HepG2 (cell line): ENCODE measurements at regions not wholly inside any gene's neighbourhood (a gene's known extent, or its start where the extent isn't known, plus 50 kb on each side); places are given as distances from the start of the nearest gene placed in this dataset.

Experiments
- ATAC-seq: fragments of 200-7000 bp; cut with Tn5 transposase; 3 replicates; pipeline ENCODE4 v1.9.1; 2020; ENCODE audit warnings: mild to moderate bottlenecking, moderate library complexity
- BruUV-seq: library from RNA; stranded (reverse); fragments of 400-500 nt; replicated peaks from 2 replicates; lab custom pipeline; 2021; lab: Mats Ljungman, UMichigan
- CTCF ChIA-PET: fragments of 300-600 bp; formaldehyde crosslinking; extraction: SDS; loops from one replicate; lab custom pipeline; 2021; ENCODE audit warnings: low total read pairs, inconsistent platforms, low intra/inter-chr PET ratio; lab: Yijun Ruan, JAX
- POLR2A ChIA-PET: fragments of 350-600 bp; sonication (Branson Sonifier 250); formaldehyde crosslinking; loops from one replicate; lab custom pipeline; 2020; ENCODE audit warnings: antibody characterized with exemption, inconsistent platforms; lab: Yijun Ruan, JAX
- DNase-seq: peaks from one replicate; pipeline ENCODE4 v3.0.0-alpha.2; 2015; ENCODE audit warnings: low spot score
- FAIRE-seq: peaks from 3 replicates; lab custom pipeline; 2011; peaks lifted over from hg19 to GRCh38; lab: Jason Lieb, UNC
- H2AFZ ChIP-seq: one replicate; pipeline ENCODE4 v1.6.1; 2011; ENCODE audit warnings: low read length, inconsistent platforms
- H3K27ac ChIP-seq: fragments of 300-600 bp; 3 replicates; pipeline ENCODE4 v1.8.0; 2011; ENCODE audit warnings: mixed run types, mild to moderate bottlenecking, mixed read lengths, low read length, inconsistent platforms; ENCODE audit not compliant: insufficient read depth; ENCODE audit errors: extremely low read length
- H3K27me3 ChIP-seq, 2 experiments: fragments of 200-600 bp in 1 of 2; 2 replicates in 1 of 2; 3 replicates in 1 of 2; pipeline versions ENCODE4 v1.6.0 to v1.8.0; 2011; ENCODE audit warnings: low read length in 2 of 2, mild to moderate bottlenecking in 2 of 2, moderate library complexity in 2 of 2, inconsistent platforms in 1 of 2; ENCODE audit not compliant: insufficient read depth in 2 of 2, control insufficient read depth in 1 of 2
- H3K36me3 ChIP-seq, 2 experiments: fragments of 200-600 bp in 1 of 2; replicated peaks in 1 of 2; 2 replicates in 1 of 2; 3 replicates in 1 of 2; pipeline versions ENCODE4 v1.5.1 to v1.8.0; 2011; ENCODE audit warnings: low read length in 2 of 2, inconsistent platforms in 1 of 2; ENCODE audit not compliant: insufficient read depth in 2 of 2, control insufficient read depth in 1 of 2
- H3K4me1 ChIP-seq: 2 replicates; pipeline ENCODE4 v1.5.1; 2012; ENCODE audit warnings: low read length, inconsistent platforms; ENCODE audit not compliant: insufficient read depth
- H3K4me2 ChIP-seq: 2 replicates; pipeline ENCODE4 v1.6.0; 2011; ENCODE audit warnings: low read depth, low read length, inconsistent platforms
- H3K4me3 ChIP-seq, 3 experiments: fragments of 200-600 bp in 1 of 3; sonication (generic), shearing (Covaris generic) in 1 of 3; replicated peaks in 1 of 3; 2 replicates each; pipeline ENCODE4 v1.5.1; 2011 to 2016; ENCODE audit warnings: low read length in 3 of 3, inconsistent platforms in 2 of 3, low read depth in 2 of 3, mild to moderate bottlenecking in 2 of 3, control low read depth in 1 of 3, mixed read lengths in 1 of 3; ENCODE audit not compliant: insufficient read depth in 1 of 3
- H3K79me2 ChIP-seq: one replicate; pipeline ENCODE4 v1.6.1; 2011; ENCODE audit warnings: low read length, inconsistent platforms; ENCODE audit not compliant: insufficient read depth
- H3K9ac ChIP-seq: 2 replicates; pipeline ENCODE4 v1.6.0; 2011; ENCODE audit warnings: mild to moderate bottlenecking, low read depth, low read length, inconsistent platforms; ENCODE audit not compliant: insufficient read depth
- H3K9me3 ChIP-seq: 2 replicates; pipeline ENCODE4 v1.5.1; 2012; ENCODE audit warnings: mild to moderate bottlenecking, low read length
- H4K20me1 ChIP-seq: 2 replicates; pipeline ENCODE4 v1.6.0; 2011; ENCODE audit warnings: inconsistent platforms, mild to moderate bottlenecking, low read length, moderate library complexity; ENCODE audit not compliant: insufficient read depth
- CBX1 ChIP-seq: IDR thresholded peaks from one replicate; pipeline ENCODE4 v1.6.1; 2016; ENCODE audit warnings: antibody characterized with exemption, low read depth
- FOXJ3 ChIP-seq: sonication (generic); formaldehyde crosslinking; IDR thresholded peaks from 2 replicates; pipeline ENCODE4 v1.4.0; 2020; ENCODE audit warnings: missing genetic modification reagents, mild to moderate bottlenecking, borderline replicate concordance
- GABPA ChIP-seq, 2 experiments: IDR thresholded peaks; 2 replicates each; pipeline ENCODE4 v1.6.1; 2011 to 2016; ENCODE audit warnings: low read depth in 2 of 2, low read length in 1 of 2, missing biosample characterization in 1 of 2, missing genetic modification characterization in 1 of 2
- MYNN ChIP-seq: sonication (generic); formaldehyde crosslinking; IDR thresholded peaks from 2 replicates; pipeline ENCODE4 v1.4.0; 2020; ENCODE audit warnings: mild to moderate bottlenecking, low read depth, missing genetic modification reagents
- SYNCRIP ChIP-seq: fragments of 200-400 bp; formaldehyde crosslinking; IDR thresholded peaks from 2 replicates; pipeline ENCODE4 v1.6.1; 2018; ENCODE audit warnings: mild to moderate bottlenecking, low read depth, low read length; ENCODE audit not compliant: insufficient read depth
- ZNF24 ChIP-seq: fragments of 450-650 bp; IDR thresholded peaks from 2 replicates; pipeline ENCODE4 v1.6.1; 2017; ENCODE audit warnings: antibody characterized with exemption, mild to moderate bottlenecking
- ZNF382 ChIP-seq: sonication (generic); formaldehyde crosslinking; IDR thresholded peaks from 2 replicates; pipeline ENCODE4 v1.5.0; 2020; ENCODE audit warnings: missing genetic modification reagents, mild to moderate bottlenecking, borderline replicate concordance
- ZNF546 ChIP-seq: sonication (generic); formaldehyde crosslinking; conservative IDR thresholded peaks from 2 replicates; pipeline ENCODE4 v1.8.1; 2023; ENCODE audit warnings: mild to moderate bottlenecking, missing genetic modification reagents
- WGBS: methylation state at CpG from one replicate; pipeline ENCODE4 v1.1.6; 2017; ENCODE audit warnings: low lambda C conversion rate; 5-methylcytosine and 5-hydroxymethylcytosine counted together
- in situ Hi-C: cut with HindIII; loops from 2 replicates; pipeline ENCODE4 v1.10.0; 2017; ENCODE audit warnings: low pct_unique_long_range_greater_than_20kb; ENCODE audit not compliant: extremely low pct_ligation_motif_present
- intact Hi-C: fragments of 100-400 bp; cut with micrococcal nuclease; formaldehyde crosslinking; loops from one replicate; pipeline ENCODE4 v1.10.0; 2022; ENCODE audit not compliant: unreplicated experiment
- TF ChIP-seq, protein P1 (sequence below): IDR thresholded peaks from 2 replicates; pipeline ENCODE4 v1.6.1; 2016
- TF ChIP-seq, protein P2 (sequence below): sonication (generic); formaldehyde crosslinking; IDR thresholded peaks from 2 replicates; pipeline ENCODE4 v1.4.0; 2020; ENCODE audit warnings: missing genetic modification reagents
- TF ChIP-seq, protein P3 (sequence below): sonication (generic); formaldehyde crosslinking; IDR thresholded peaks from 2 replicates; pipeline ENCODE4 v1.5.1; 2020; ENCODE audit warnings: missing genetic modification reagents, mild to moderate bottlenecking, borderline replicate concordance
- TF ChIP-seq, protein P4 (sequence below): sonication (generic); formaldehyde crosslinking; IDR thresholded peaks from 2 replicates; pipeline ENCODE4 v1.4.0; 2020; ENCODE audit warnings: missing genetic modification reagents

DNA sequence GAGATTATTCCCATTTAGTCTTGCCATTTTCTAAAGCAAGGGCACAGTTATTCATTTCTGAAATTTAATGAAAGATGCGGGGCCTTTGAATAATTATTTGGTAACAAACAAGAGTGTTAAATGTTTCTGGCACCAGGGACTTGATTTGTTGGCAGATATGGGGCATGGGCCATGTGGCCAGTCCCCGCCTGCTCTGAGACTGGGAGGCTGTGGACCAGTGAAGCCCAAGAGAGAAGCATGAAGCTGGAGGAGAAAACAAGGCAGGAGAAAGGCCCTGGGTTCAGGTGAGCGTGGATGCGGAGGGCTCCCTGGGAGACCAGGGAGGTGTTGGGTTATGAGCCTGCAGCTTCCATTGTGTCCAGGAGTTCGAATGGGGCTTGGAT lies 378.5 kb downstream of the TCERG1L start:
- H3K27me3 ChIP-seq, result peaks cover 3 to 5% of the 10 kb centered on the region in 2 experiments; a peak in 3 of 5 replicates
- H3K27ac ChIP-seq, result no peak overlapping the region
- FAIRE-seq (no peak), ATAC-seq (no peak), DNase-seq (no peak)
- in situ Hi-C loops (no loop called here), intact Hi-C loops (no loop called here)
- H3K4me3 ChIP-seq, result no peak overlapping the region
- H3K4me2 ChIP-seq, result no peak overlapping the region
- H3K4me1 ChIP-seq, result no peaks in the 10 kb centered on the region
- ChIA-PET CTCF (no interaction called here), POLR2A (no interaction called here)
- H3K9me3 ChIP-seq, result no peaks in the 10 kb centered on the region
- no peak overlapping the region for H3K9ac ChIP-seq
- no peaks in the 10 kb centered on the region for H3K79me2 ChIP-seq
- H3K36me3 ChIP-seq, result no peaks in the 10 kb centered on the region
- H4K20me1 ChIP-seq, result no peaks in the 10 kb centered on the region
- 40% methylated on average over 5 of the region's 5 CpGs for WGBS
- BruUV-seq, result no TSS peak
- H2AFZ ChIP-seq, result no peak overlapping the region
- no peak for TF ChIP-seq ZNF24
- TF ChIP-seq, protein P1, sequence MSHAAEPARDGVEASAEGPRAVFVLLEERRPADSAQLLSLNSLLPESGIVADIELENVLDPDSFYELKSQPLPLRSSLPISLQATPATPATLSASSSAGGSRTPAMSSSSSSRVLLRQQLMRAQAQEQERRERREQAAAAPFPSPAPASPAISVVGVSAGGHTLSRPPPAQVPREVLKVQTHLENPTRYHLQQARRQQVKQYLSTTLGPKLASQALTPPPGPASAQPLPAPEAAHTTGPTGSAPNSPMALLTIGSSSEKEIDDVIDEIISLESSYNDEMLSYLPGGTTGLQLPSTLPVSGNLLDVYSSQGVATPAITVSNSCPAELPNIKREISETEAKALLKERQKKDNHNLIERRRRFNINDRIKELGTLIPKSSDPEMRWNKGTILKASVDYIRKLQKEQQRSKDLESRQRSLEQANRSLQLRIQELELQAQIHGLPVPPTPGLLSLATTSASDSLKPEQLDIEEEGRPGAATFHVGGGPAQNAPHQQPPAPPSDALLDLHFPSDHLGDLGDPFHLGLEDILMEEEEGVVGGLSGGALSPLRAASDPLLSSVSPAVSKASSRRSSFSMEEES (CRISPR knock-in tag), result no peak
- no peak for TF ChIP-seq ZNF382
- TF ChIP-seq, protein P2, sequence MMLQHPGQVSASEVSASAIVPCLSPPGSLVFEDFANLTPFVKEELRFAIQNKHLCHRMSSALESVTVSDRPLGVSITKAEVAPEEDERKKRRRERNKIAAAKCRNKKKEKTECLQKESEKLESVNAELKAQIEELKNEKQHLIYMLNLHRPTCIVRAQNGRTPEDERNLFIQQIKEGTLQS, result no peak
- TF ChIP-seq SYNCRIP, result no peak
- no peak for TF ChIP-seq GABPA (IDR thresholded peaks at IDR 0.05; ENCODE audit: low read depth, low read length)
- no peak for TF ChIP-seq GABPA (CRISPR knock-in tag; IDR thresholded peaks at IDR 0.05; ENCODE audit: low read depth)
- TF ChIP-seq, protein P3, sequence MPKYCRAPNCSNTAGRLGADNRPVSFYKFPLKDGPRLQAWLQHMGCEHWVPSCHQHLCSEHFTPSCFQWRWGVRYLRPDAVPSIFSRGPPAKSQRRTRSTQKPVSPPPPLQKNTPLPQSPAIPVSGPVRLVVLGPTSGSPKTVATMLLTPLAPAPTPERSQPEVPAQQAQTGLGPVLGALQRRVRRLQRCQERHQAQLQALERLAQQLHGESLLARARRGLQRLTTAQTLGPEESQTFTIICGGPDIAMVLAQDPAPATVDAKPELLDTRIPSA (CRISPR knock-in tag), result no peak
- TF ChIP-seq MYNN (CRISPR knock-in tag), result no peak
- TF ChIP-seq CBX1, result no peak
- no peak for TF ChIP-seq ZNF546 (CRISPR knock-in tag)
- TF ChIP-seq, protein P4, sequence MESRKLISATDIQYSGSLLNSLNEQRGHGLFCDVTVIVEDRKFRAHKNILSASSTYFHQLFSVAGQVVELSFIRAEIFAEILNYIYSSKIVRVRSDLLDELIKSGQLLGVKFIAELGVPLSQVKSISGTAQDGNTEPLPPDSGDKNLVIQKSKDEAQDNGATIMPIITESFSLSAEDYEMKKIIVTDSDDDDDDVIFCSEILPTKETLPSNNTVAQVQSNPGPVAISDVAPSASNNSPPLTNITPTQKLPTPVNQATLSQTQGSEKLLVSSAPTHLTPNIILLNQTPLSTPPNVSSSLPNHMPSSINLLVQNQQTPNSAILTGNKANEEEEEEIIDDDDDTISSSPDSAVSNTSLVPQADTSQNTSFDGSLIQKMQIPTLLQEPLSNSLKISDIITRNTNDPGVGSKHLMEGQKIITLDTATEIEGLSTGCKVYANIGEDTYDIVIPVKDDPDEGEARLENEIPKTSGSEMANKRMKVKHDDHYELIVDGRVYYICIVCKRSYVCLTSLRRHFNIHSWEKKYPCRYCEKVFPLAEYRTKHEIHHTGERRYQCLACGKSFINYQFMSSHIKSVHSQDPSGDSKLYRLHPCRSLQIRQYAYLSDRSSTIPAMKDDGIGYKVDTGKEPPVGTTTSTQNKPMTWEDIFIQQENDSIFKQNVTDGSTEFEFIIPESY (CRISPR knock-in tag), result no peak
- no peak for TF ChIP-seq FOXJ3
- TF ChIP-seq, all 625 proteins: peak for 0
